Natural killer cell treated with Interleukin-12 subunit alpha and Interleukin-12 subunit beta and Interleukin-15 and Interleukin-18, amount 100 ng/mL, for 72 hours (primary cell): ENCODE measurements at regions not wholly inside any gene's neighbourhood (a gene's known extent, or its start where the extent isn't known, plus 50 kb on each side); places are given as distances from the start of the nearest gene placed in this dataset.

Source experiments
- ATAC-seq, 2 donors: fragments of 150-1000 bp; cut with Tn5 transposase in 1 of 2; sonication (Bioruptor Pico), chemical (Tn5 transposase) in 1 of 2; 2 replicates each; pipeline ENCODE4 v1.10.0; 2021
- DNase-seq: peaks from one replicate; pipeline ENCODE4 v3.0.0; 2022; ENCODE audit warnings: low spot score
- H3K27ac Mint-ChIP-seq, 2 donors: 1 replicate in 1 of 2; 2 replicates in 1 of 2; pipeline ENCODE4 v1.8.0; 2022; ENCODE audit warnings: mixed read lengths in 2 of 2, mild to moderate bottlenecking in 1 of 2, moderate library complexity in 1 of 2
- H3K27me3 Mint-ChIP-seq, 2 donors: 1 replicate in 1 of 2; 2 replicates in 1 of 2; pipeline ENCODE4 v1.8.0; 2022; ENCODE audit warnings: mixed read lengths in 2 of 2
- H3K36me3 Mint-ChIP-seq: one replicate; pipeline ENCODE4 v1.8.0; 2022; ENCODE audit warnings: mixed read lengths
- H3K4me1 Mint-ChIP-seq, 2 donors: 1 replicate in 1 of 2; 2 replicates in 1 of 2; pipeline ENCODE4 v1.8.0; 2022; ENCODE audit warnings: low read depth in 2 of 2, mixed read lengths in 2 of 2, mild to moderate bottlenecking in 1 of 2
- H3K4me3 Mint-ChIP-seq: one replicate; pipeline ENCODE4 v1.8.0; 2022; ENCODE audit warnings: mixed read lengths
- H3K9me3 Mint-ChIP-seq: 2 replicates; pipeline ENCODE4 v1.8.0; 2022; ENCODE audit warnings: mixed read lengths

GRCh38 chr4:96675896-96676295, 836.0 kb downstream of the PDHA2 start:
- ATAC-seq, result no peak
- peaks cover 18% of the 10 kb centered on the region for H3K9me3 Mint-ChIP-seq
- no peak overlapping the region for H3K27ac Mint-ChIP-seq
- no peak for DNase-seq
- no peaks in the 10 kb centered on the region for H3K27me3 Mint-ChIP-seq
- no peak overlapping the region for H3K4me3 Mint-ChIP-seq
- H3K4me1 Mint-ChIP-seq, result no peaks in the 10 kb centered on the region
- peaks cover 4% of the 10 kb centered on the region for H3K36me3 Mint-ChIP-seq

GRCh38 chr4:96676754-96677435, 837.0 kb downstream of the PDHA2 start:
- H3K36me3 Mint-ChIP-seq, result peaks cover 4% of the 10 kb centered on the region
- no peak for DNase-seq
- no peak for ATAC-seq
- no peaks in the 10 kb centered on the region for H3K27me3 Mint-ChIP-seq
- H3K4me1 Mint-ChIP-seq, result no peaks in the 10 kb centered on the region
- peaks cover 15% of the 10 kb centered on the region for H3K9me3 Mint-ChIP-seq
- no peak overlapping the region for H3K27ac Mint-ChIP-seq
- H3K4me3 Mint-ChIP-seq, result no peak overlapping the region

- Mint-ChIP-seq H3K27me3 (no peaks in the 10 kb centered on the region), H3K4me1 (no peaks in the 10 kb centered on the region), H3K9me3 (peaks cover 15% of the 10 kb centered on the region), H3K4me3 (no peak overlapping the region), H3K27ac (no peak overlapping the region), H3K36me3 (peaks cover 4% of the 10 kb centered on the region)
- DNase-seq (no peak), ATAC-seq (no peak)
Observed at GRCh38 chr4:96677499-96677898, 837.6 kb downstream of the PDHA2 start.

- Mint-ChIP-seq H3K4me3 (no peak overlapping the region), H3K9me3 (peaks cover 18% of the 10 kb centered on the region), H3K27me3 (no peaks in the 10 kb centered on the region), H3K27ac (no peak overlapping the region), H3K36me3 (no peaks in the 10 kb centered on the region), H3K4me1 (no peaks in the 10 kb centered on the region)
- no peak for ATAC-seq
- DNase-seq, result no peak
Observed at GRCh38 chr4:96681218-96681617, 841.3 kb downstream of the PDHA2 start.

GRCh38 chr4:96685691-96686090, 845.8 kb downstream of the PDHA2 start:
- DNase-seq, result no peak
- Mint-ChIP-seq H3K9me3 (peaks cover 23% of the 10 kb centered on the region), H3K36me3 (no peaks in the 10 kb centered on the region), H3K27me3 (no peaks in the 10 kb centered on the region), H3K4me3 (no peak overlapping the region), H3K4me1 (no peaks in the 10 kb centered on the region), H3K27ac (no peak overlapping the region)
- no peak for ATAC-seq

GRCh38 chr4:96691521-96691920, 851.6 kb downstream of the PDHA2 start:
- Mint-ChIP-seq H3K4me3 (no peak overlapping the region), H3K27ac (no peak overlapping the region), H3K9me3 (peaks cover 29% of the 10 kb centered on the region), H3K36me3 (no peaks in the 10 kb centered on the region), H3K27me3 (no peaks in the 10 kb centered on the region), H3K4me1 (no peaks in the 10 kb centered on the region)
- DNase-seq (no peak), ATAC-seq (no peak)

DNA sequence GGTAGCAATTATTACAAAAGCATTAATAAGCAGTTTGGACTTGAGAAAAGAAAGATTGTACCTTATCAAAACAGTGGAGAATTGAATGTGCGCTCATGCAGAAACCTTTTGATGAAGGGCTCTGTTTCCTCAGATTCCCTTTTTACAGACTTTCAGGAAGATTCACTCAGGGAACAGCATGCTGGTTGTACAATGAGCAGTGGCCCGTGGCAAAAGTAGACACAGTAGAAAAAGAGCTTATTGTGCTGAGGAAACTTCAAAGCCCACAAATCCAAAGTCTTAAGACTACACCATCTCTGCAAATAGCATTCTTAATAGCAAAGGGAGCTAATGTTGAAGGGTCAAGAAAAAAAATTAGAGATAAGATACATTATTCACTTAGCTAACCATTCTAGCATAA, 858.9 kb downstream of the PDHA2 start:
- Mint-ChIP-seq H3K27me3 (no peaks in the 10 kb centered on the region), H3K4me1 (no peaks in the 10 kb centered on the region), H3K4me3 (no peak overlapping the region), H3K36me3 (no peaks in the 10 kb centered on the region), H3K27ac (no peak overlapping the region), H3K9me3 (peaks cover 12% of the 10 kb centered on the region)
- DNase-seq (no peak), ATAC-seq (no peak)

GRCh38 chr4:96703265-96703664, 863.4 kb downstream of the PDHA2 start:
- Mint-ChIP-seq H3K36me3 (no peaks in the 10 kb centered on the region), H3K4me1 (no peaks in the 10 kb centered on the region), H3K27ac (no peak overlapping the region), H3K4me3 (no peak overlapping the region), H3K27me3 (no peaks in the 10 kb centered on the region), H3K9me3 (peaks cover 16% of the 10 kb centered on the region)
- DNase-seq (no peak), ATAC-seq (no peak)

GRCh38 chr4:96708766-96709165, 868.9 kb downstream of the PDHA2 start:
- Mint-ChIP-seq H3K9me3 (peaks cover 7% of the 10 kb centered on the region), H3K4me1 (no peaks in the 10 kb centered on the region), H3K36me3 (no peaks in the 10 kb centered on the region), H3K27ac (no peak overlapping the region), H3K4me3 (no peak overlapping the region), H3K27me3 (no peaks in the 10 kb centered on the region)
- no peak for ATAC-seq
- no peak for DNase-seq

DNA sequence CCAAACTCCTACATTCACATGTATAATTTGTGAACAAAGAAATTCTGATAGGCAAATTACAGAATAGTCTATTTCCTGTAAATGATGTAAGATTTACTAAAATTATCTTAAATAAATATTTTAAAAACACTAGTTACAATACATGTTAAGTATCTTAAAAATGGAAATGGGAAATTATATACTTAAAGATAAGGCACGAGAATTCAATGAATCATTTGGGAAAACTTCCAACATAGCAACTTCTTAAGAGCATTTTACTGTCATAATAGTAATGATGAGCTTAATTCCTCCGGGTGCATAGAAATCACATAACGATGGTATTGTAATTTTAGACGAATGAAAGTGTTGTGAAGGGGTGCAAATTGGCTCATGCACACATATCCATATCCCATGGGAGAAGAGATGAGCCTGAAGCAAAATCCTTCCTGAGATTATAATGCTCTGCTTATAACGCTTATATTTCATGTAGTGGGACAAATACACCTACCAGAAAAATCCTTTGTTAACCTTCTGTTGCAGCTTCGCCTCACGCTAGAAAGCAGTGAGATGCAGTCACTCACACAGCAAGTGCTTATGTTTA, 873.5 kb downstream of the PDHA2 start:
- H3K27me3 Mint-ChIP-seq, result no peaks in the 10 kb centered on the region
- ATAC-seq (no peak), DNase-seq (no peak)
- no peak overlapping the region for H3K4me3 Mint-ChIP-seq
- H3K4me1 Mint-ChIP-seq, result no peaks in the 10 kb centered on the region
- peaks cover 5% of the 10 kb centered on the region for H3K36me3 Mint-ChIP-seq
- H3K27ac Mint-ChIP-seq, result no peak overlapping the region
- peaks cover 8% of the 10 kb centered on the region for H3K9me3 Mint-ChIP-seq

DNA sequence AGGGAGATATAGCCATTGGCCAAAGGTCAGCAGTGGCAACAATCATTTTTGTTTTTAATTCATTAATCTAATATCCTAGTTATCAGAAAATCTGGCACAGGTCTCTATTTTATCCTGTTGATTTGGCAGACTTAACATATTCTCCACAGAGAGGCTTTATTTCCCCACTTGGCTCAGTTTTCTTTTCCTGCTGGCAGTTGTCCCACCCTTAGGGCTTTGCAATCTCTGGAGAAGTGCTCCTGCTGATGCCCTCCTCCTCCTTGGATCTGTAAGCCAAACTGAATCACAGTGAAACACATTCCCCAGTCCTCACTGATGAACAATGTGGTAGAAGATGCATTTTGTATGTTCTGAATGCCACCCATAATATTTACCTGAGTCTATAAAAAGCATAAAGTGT, 889.7 kb downstream of the PDHA2 start:
- Mint-ChIP-seq H3K27me3 (no peaks in the 10 kb centered on the region), H3K36me3 (peaks cover 7% of the 10 kb centered on the region), H3K4me3 (no peak overlapping the region), H3K4me1 (no peaks in the 10 kb centered on the region), H3K27ac (no peak overlapping the region), H3K9me3 (peaks cover 12% of the 10 kb centered on the region)
- DNase-seq, result no peak
- ATAC-seq, result no peak

- Mint-ChIP-seq H3K4me3 (no peak overlapping the region), H3K9me3 (peaks cover 12% of the 10 kb centered on the region), H3K36me3 (peaks cover 7% of the 10 kb centered on the region)
Observed at GRCh38 chr4:96730432-96730831, 890.5 kb downstream of the PDHA2 start.

DNA sequence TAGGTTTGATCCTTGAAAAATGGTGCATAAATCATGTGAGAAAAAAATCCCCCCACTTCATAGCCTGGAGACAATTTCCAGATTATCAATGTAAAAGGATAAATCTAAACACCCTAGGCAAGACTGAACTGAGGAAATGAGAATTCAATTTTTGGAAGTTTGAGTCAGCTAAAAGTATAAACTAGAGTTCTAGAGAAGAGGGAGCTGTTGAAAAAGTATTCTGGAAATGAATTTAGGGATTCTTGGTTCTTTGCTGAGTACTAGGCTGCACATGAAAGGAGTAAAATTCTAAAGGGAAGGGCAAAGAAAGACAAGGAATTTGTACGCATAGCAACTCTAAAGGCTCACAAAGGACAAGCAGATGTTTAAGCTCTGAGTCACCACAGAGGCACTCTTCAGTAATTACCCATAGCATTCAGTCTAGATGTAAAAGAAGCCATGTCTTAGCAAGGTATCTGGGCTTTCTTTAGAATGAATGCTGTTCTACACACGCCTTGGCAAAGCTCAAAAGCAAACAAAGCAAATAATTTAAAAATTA, 896.5 kb downstream of the PDHA2 start:
- DNase-seq, result no peak
- no peak for ATAC-seq
- Mint-ChIP-seq H3K36me3 (peaks cover 7% of the 10 kb centered on the region), H3K27ac (no peak overlapping the region), H3K4me1 (no peaks in the 10 kb centered on the region), H3K9me3 (peaks cover 15% of the 10 kb centered on the region), H3K4me3 (no peak overlapping the region), H3K27me3 (no peaks in the 10 kb centered on the region)

More at GRCh38 chr4:96730432-96730831, 890.5 kb downstream of the PDHA2 start:
- ATAC-seq (no peak), DNase-seq (no peak)
- no peaks in the 10 kb centered on the region for H3K27me3 Mint-ChIP-seq
- H3K27ac Mint-ChIP-seq, result no peak overlapping the region
- H3K4me1 Mint-ChIP-seq, result no peaks in the 10 kb centered on the region

DNA sequence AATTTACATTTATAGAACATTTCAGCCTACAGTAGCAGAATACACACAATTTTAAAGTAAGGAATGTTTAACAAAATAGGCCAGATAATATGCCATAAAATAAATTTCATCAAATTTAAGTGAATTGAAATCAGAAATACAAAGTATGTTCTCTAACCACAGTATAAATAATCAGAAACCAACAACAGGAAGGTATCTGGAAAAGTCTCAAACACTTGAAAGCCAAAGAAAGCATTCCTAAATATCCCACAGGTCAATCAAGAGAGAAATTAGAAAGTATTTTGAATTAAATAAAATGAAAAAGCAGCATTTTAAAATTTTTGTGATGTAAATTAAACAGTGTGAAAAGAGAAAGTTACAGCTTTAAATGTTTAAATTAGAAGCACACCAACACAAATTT, 899.2 kb downstream of the PDHA2 start:
- Mint-ChIP-seq H3K27me3 (no peaks in the 10 kb centered on the region), H3K9me3 (peaks cover 8% of the 10 kb centered on the region), H3K4me1 (no peaks in the 10 kb centered on the region), H3K27ac (no peak overlapping the region), H3K4me3 (no peak overlapping the region), H3K36me3 (no peaks in the 10 kb centered on the region)
- DNase-seq, result no peak
- ATAC-seq, result no peak
